Stimulated activated CD4-positive, alpha-beta T cell treated with anti-CD3 and anti-CD28 coated beads, Interleukin-1b, Interleukin-23, amount 100 ng/mL, for 1 hour (primary cell): ENCODE measurements at regions not wholly inside any gene's neighbourhood (a gene's known extent, or its start where the extent isn't known, plus 50 kb on each side); places are given as distances from the start of the nearest gene placed in this dataset.
"Not testable (repeated sequence)": the region's sequence is repeated elsewhere in the genome, so short reads cannot be mapped to it uniquely, and the experiment has no call there.

Source experiments
- DNase-seq, 2 donors: peaks; one replicate each; pipeline ENCODE4 v3.0.0-alpha.2; 2020; ENCODE audit warnings: low read depth in 2 of 2

GRCh38 chr22:26768952-26769351 is 111.6 kb downstream of the MIAT start:
- DNase-seq, result no peak

- DNase-seq, result no peak
Observed at GRCh38 chr22:26769663-26770062, 112.3 kb downstream of the MIAT start.

GRCh38 chr22:26770624-26771023 is 113.2 kb downstream of the MIAT start:
- DNase-seq, result no peak

GRCh38 chr22:26773054-26773453 is 115.7 kb downstream of the MIAT start:
- DNase-seq, result not testable (repeated sequence)

GRCh38 chr22:26775394-26775793 is 118.0 kb downstream of the MIAT start:
- no peak for DNase-seq

GRCh38 chr22:26777156-26777801 is 119.9 kb downstream of the MIAT start:
- DNase-seq, result no peak

GRCh38 chr22:26778372-26778771 is 121.0 kb downstream of the MIAT start:
- no peak for DNase-seq

- no peak for DNase-seq
Observed at GRCh38 chr22:26779108-26779507, 121.7 kb downstream of the MIAT start.

DNA sequence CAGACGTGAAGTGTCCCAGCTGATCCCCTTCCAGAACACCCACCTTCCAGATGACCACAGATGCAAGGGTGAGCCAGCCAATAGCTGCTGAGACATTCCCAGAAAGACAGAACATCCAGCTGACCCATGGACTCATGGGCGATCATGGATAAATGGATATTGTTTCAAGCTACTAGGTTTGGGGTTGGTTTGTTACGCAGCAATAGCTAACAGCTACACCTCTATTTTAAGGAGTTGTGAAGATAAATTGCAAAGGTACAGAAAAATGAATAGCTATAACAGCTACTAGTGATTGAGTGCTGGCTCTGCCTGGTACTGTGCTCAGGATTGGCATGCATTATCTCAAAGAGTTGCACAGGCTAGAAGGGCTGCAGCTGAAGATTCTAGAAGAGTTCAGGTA is 122.5 kb downstream of the MIAT start:
- DNase-seq, result no peak

- no peak for DNase-seq
Observed at GRCh38 chr22:26780521-26780920, 123.1 kb downstream of the MIAT start.

GRCh38 chr22:26781062-26781461 is 123.7 kb downstream of the MIAT start:
- DNase-seq, result no peak

DNA sequence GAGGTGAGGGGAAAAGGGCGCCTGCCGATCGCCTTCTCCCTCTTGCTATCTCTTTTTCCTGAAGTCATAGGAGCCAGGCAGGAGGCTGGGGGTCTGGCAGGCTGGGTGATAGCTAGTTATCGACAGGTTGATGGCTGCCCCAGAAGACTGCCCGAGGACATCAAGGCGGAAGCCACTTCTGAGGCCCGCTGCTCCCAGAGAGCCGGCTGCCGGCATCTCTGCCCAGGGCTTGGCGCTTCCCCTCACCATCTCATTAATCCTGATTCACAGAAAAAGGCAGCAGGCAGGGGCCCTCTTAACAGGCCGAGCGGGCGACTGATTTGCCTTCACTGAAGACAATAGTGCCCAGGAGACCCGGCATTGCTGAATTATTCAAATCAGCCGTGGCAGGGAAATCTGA is 124.2 kb downstream of the MIAT start:
- DNase-seq, result no peak

GRCh38 chr22:26783885-26784284 is 126.5 kb downstream of the MIAT start:
- no peak for DNase-seq

DNA sequence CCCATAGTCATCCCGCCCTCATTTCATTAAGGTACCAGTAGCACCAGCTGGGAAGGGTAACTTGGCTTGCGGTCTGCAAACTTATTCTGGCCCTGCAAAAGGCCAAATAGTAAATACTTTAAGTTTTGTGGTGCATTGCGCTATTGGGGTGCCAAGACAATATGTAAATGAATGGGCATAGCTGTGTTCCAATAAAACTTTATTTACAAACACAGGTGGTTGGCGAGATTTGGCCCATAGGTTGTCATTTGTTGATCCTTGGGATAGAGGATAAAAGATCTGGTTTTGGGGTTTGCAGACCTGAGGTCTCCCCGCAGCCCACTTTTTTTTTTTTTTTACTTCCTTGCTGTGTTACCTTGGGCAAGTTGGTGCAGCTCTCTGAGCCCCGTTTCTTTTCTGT is 127.4 kb downstream of the MIAT start:
- no peak for DNase-seq

DNA sequence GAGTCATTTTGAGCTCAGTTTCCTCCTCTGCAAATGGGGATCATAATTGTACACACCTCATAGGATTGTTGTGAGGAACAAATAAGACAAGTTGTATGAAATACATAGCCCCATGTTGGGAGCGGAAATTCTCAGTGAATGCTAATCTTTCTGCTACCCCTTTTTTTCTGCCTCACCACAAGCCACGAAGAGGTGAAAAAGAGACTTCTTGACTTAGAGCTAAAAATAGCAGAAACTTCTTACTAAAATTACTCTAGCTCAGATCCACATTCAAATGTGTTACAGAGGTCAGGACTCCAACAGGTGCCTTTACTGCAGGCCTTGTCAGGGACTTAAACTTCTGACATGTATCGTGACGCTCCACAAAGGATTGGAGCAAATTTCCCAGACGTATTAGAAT is 128.5 kb downstream of the MIAT start:
- DNase-seq, result no peak

DNA sequence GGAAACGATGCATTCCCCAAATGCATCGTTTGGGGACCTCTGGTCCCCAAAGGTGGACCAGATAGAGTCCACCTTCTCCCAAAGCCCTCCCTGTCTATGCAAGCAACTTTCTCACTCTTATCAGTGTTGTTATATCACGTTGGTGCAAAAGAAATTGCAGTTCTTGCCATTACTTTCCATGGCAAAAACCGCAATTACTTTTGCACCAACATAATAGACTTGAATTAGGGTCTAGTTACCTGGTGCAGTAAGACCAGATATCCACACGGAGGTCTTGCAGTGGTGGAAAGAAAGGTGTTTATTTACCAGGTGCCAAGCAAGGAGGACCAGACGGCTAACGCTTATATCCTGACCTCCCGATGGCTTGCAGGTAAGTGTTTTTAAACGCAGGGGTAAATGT is 129.0 kb downstream of the MIAT start:
- no peak for DNase-seq

DNA sequence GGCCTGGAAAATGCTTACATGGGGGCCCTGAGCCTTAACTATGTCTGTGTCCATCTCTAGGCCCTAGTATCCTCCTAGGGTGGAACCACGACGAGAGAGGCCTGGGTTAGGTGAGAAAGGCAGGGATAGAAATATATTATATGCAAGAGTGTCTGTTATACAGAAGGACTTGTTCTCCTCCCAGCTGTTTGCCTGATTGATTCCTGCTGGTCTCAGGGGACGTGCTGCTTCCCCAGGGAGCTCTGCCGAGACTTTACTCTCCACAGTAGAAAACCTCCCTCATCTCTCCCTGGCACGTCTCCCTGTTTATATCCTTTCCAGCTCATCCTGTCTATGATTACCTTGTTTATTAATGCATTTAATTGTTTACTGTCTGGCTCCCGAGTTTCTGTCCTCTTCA is 132.6 kb downstream of the MIAT start:
- DNase-seq, result no peak

DNA sequence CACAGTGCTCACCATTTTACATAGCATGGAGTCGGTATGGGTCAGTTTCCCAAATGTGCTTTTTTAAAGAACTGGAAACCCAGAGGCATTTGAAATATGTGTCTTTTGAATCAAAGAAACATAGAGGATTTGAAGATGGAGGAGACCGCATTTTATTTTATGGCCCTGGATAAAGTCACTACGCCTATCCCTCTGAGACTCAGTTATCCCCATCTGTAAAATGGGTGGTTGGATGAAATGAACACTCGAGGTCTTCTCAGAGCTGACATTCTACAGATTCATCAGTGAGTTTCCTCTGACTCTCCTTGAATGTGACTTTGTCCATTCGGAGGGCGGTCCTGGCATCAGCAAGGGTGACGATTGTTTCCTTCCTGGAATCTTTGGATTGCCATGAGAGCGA is 135.1 kb downstream of the MIAT start:
- no peak for DNase-seq

DNA sequence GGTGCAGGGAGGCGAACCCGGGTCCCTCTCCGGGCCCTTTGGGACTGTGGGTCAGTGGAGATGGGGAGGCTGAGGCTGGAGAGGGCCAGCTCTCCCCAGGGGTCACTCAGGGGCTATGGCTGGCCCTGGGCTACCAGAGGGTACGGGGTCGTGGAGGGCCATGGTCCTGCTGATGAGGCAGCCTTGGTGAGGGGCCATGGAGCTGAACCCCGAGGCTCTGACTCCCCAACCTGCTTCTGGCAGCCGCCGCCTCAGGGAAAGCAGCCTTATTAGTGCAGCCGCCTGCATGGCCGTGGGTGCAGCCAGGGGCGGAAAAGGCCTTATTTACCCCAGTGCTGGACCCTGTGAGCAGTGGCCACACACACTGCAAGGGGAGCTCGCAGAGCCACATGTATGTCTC is 139.4 kb downstream of the MIAT start:
- DNase-seq, result no peak

- no peak for DNase-seq
Observed at GRCh38 chr22:26797910-26798309, 140.5 kb downstream of the MIAT start.

- no peak for DNase-seq
Observed at GRCh38 chr22:26798462-26799065, 141.2 kb downstream of the MIAT start.

GRCh38 chr22:26800858-26801257 is 143.5 kb downstream of the MIAT start:
- DNase-seq, result no peak

GRCh38 chr22:26801449-26801848 is 144.1 kb downstream of the MIAT start:
- DNase-seq, result no peak

- DNase-seq, result no peak
Observed at GRCh38 chr22:26804315-26804714, 146.9 kb downstream of the MIAT start.
